H1 (cell line): ENCODE measurements at regions not wholly inside any gene's neighbourhood (a gene's known extent, or its start where the extent isn't known, plus 50 kb on each side); places are given as distances from the start of the nearest gene placed in this dataset.

Experiments used
- CTCF ChIA-PET: fragments of 300-600 bp; sonication (Branson Sonifier 250); formaldehyde crosslinking; loops from one replicate; lab custom pipeline; 2021; ENCODE audit not compliant: partially characterized antibody; lab: Charles Lee
- POLR2A ChIA-PET: fragments of 300-600 bp; sonication (Branson Sonifier 250); formaldehyde crosslinking; loops from one replicate; lab custom pipeline; 2021; ENCODE audit warnings: inconsistent platforms; ENCODE audit not compliant: partially characterized antibody; lab: Charles Lee
- DNase-seq, 2 experiments: peaks; one replicate each; pipeline versions ENCODE4 v3.0.0 to v3.0.0-alpha.2; 2010 to 2022; ENCODE audit warnings: low spot score in 2 of 2, low read depth in 1 of 2, mixed read lengths in 1 of 2
- FAIRE-seq: peaks from 2 replicates; lab custom pipeline; 2011; peaks lifted over from hg19 to GRCh38; lab: Jason Lieb, UNC
- H2AFZ ChIP-seq: 2 replicates; pipeline ENCODE4 v1.8.1; 2012; ENCODE audit warnings: low read length, inconsistent platforms
- H2AK5ac ChIP-seq: 2 replicates; pipeline ENCODE4 v1.6.1; 2013; ENCODE audit warnings: low read depth, low read length
- H2BK120ac ChIP-seq: replicated peaks from 2 replicates; pipeline ENCODE3; 2013; ENCODE audit warnings: low read depth, low read length, inconsistent platforms
- H2BK12ac ChIP-seq: 2 replicates; pipeline ENCODE4 v1.6.1; 2013; ENCODE audit warnings: low read depth, low read length
- H2BK15ac ChIP-seq: 2 replicates; pipeline ENCODE4 v1.6.1; 2013; ENCODE audit warnings: low read length
- H2BK20ac ChIP-seq: 2 replicates; pipeline ENCODE4 v1.6.1; 2013; ENCODE audit warnings: low read length
- H2BK5ac ChIP-seq: 2 replicates; pipeline ENCODE4 v1.6.1; 2013; ENCODE audit warnings: low read depth, low read length
- H3K14ac ChIP-seq: 2 replicates; pipeline ENCODE4 v1.6.1; 2013; ENCODE audit warnings: inconsistent platforms; ENCODE audit not compliant: insufficient read length
- H3K18ac ChIP-seq: 2 replicates; pipeline ENCODE4 v1.6.1; 2013; ENCODE audit warnings: low read length; ENCODE audit errors: extremely low read depth
- H3K23ac ChIP-seq: 2 replicates; pipeline ENCODE4 v1.6.1; 2013; ENCODE audit warnings: inconsistent platforms; ENCODE audit not compliant: insufficient read length
- H3K23me2 ChIP-seq: 2 replicates; pipeline ENCODE4 v1.6.1; 2013; ENCODE audit warnings: low read depth, low read length
- H3K27ac ChIP-seq: 2 replicates; pipeline ENCODE4 v1.6.1; 2011; ENCODE audit warnings: low read depth, low read length, inconsistent platforms
- H3K27me3 ChIP-seq, 4 experiments: replicated peaks in 1 of 4; 1 replicate in 1 of 4; 2 replicates in 3 of 4; pipeline versions ENCODE4 v1.6.1 to v1.8.1; 2011 to 2013; ENCODE audit warnings: low read length in 3 of 4, mild to moderate bottlenecking in 3 of 4, inconsistent platforms in 2 of 4, mixed read lengths in 2 of 4, moderate library complexity in 1 of 4; ENCODE audit not compliant: control insufficient read depth in 3 of 4, insufficient read depth in 3 of 4; ENCODE audit errors: extremely low read depth in 1 of 4
- H3K36me3 ChIP-seq, 4 experiments: 2 replicates each; pipeline versions ENCODE4 v1.6.1 to v1.8.1; 2011 to 2013; ENCODE audit warnings: mild to moderate bottlenecking in 4 of 4, low read length in 3 of 4, moderate library complexity in 2 of 4, control low read depth in 1 of 4, inconsistent platforms in 1 of 4; ENCODE audit not compliant: insufficient read depth in 4 of 4, control insufficient read depth in 2 of 4
- H3K4ac ChIP-seq: replicated peaks from 2 replicates; pipeline ENCODE3; 2013; ENCODE audit warnings: low read length, low read depth, mixed read lengths, inconsistent platforms; ENCODE audit not compliant: insufficient read length
- H3K4me1 ChIP-seq, 4 experiments: replicated peaks in 1 of 4; 1 replicate in 1 of 4; 2 replicates in 3 of 4; pipeline versions ENCODE4 v1.6.1 to v1.8.1; 2011 to 2013; ENCODE audit warnings: low read length in 3 of 4, inconsistent platforms in 2 of 4, mixed read lengths in 1 of 4; ENCODE audit not compliant: insufficient read depth in 4 of 4, control insufficient read depth in 3 of 4
- H3K4me2 ChIP-seq, 2 experiments: 2 replicates each; pipeline versions ENCODE4 v1.6.1 to v1.8.1; 2011 to 2013; ENCODE audit warnings: low read depth in 2 of 2, low read length in 2 of 2, control low read depth in 1 of 2, inconsistent platforms in 1 of 2, mild to moderate bottlenecking in 1 of 2; ENCODE audit not compliant: insufficient read depth in 1 of 2
- H3K4me3 ChIP-seq, 4 experiments: fragments of 200-600, 300-600 bp in 1 of 4; sonication (generic), shearing (Covaris generic), sonication (Bioruptor Twin) in 1 of 4; 2 replicates each; pipeline versions ENCODE4 v1.5.1 to v1.8.1; 2011 to 2016; ENCODE audit warnings: low read length in 4 of 4, low read depth in 3 of 4, control low read depth in 2 of 4, inconsistent platforms in 2 of 4, mild to moderate bottlenecking in 2 of 4, mixed read lengths in 1 of 4, moderate library complexity in 1 of 4; ENCODE audit not compliant: insufficient read depth in 2 of 4; ENCODE audit errors: extremely low read depth in 1 of 4
- H3K56ac ChIP-seq: replicated peaks from 2 replicates; pipeline ENCODE3; 2013; ENCODE audit warnings: low read depth, mild to moderate bottlenecking, mixed read lengths, low read length, inconsistent platforms; ENCODE audit not compliant: insufficient read length
- H3K79me1 ChIP-seq: 2 replicates; pipeline ENCODE4 v1.6.1; 2013; ENCODE audit warnings: low read depth, low read length, control low read depth
- H3K79me2 ChIP-seq, 2 experiments: 2 replicates each; pipeline versions ENCODE4 v1.6.1 to v1.8.1; 2012 to 2013; ENCODE audit warnings: low read length in 2 of 2, mild to moderate bottlenecking in 2 of 2, inconsistent platforms in 1 of 2; ENCODE audit not compliant: insufficient read depth in 2 of 2, control insufficient read depth in 1 of 2
- H3K9ac ChIP-seq, 4 experiments: replicated peaks in 1 of 4; 1 replicate in 1 of 4; 2 replicates in 3 of 4; pipeline versions ENCODE4 v1.6.1 to v1.8.1; 2011 to 2013; ENCODE audit warnings: low read depth in 3 of 4, low read length in 3 of 4, control low read depth in 2 of 4, mild to moderate bottlenecking in 2 of 4, moderate library complexity in 2 of 4, inconsistent platforms in 1 of 4; ENCODE audit errors: extremely low read depth in 1 of 4
- H3K9me3 ChIP-seq, 2 experiments: 2 replicates each; pipeline versions ENCODE4 v1.6.1 to v1.8.1; 2012 to 2013; ENCODE audit warnings: mild to moderate bottlenecking in 2 of 2, moderate library complexity in 2 of 2, control low read depth in 1 of 2, inconsistent platforms in 1 of 2, low read depth in 1 of 2, low read length in 1 of 2, mixed read lengths in 1 of 2; ENCODE audit not compliant: insufficient read depth in 2 of 2
- H4K20me1 ChIP-seq, 2 experiments: replicated peaks in 1 of 2; 2 replicates each; pipeline versions ENCODE3 to v1.8.1; 2011 to 2013; ENCODE audit warnings: inconsistent platforms in 2 of 2, low read length in 2 of 2, mild to moderate bottlenecking in 1 of 2; ENCODE audit not compliant: insufficient read depth in 2 of 2, control insufficient read depth in 1 of 2
- H4K5ac ChIP-seq: 2 replicates; pipeline ENCODE4 v1.6.1; 2013; ENCODE audit warnings: low read length, low read depth, mixed read lengths, inconsistent platforms; ENCODE audit not compliant: insufficient read length
- H4K8ac ChIP-seq: 2 replicates; pipeline ENCODE4 v1.8.0; 2013; ENCODE audit warnings: mild to moderate bottlenecking, moderate library complexity, low read length, inconsistent platforms; ENCODE audit not compliant: insufficient read depth; ENCODE audit errors: extremely low read depth
- H4K91ac ChIP-seq: replicated peaks from 2 replicates; pipeline ENCODE3; 2013; ENCODE audit warnings: low read length, mixed read lengths, inconsistent platforms; ENCODE audit not compliant: insufficient read length
- ATF2 ChIP-seq: IDR thresholded peaks from 2 replicates; pipeline ENCODE4 v1.6.1; 2012; ENCODE audit warnings: low read length, inconsistent platforms
- CREB1 ChIP-seq: IDR thresholded peaks from 2 replicates; pipeline ENCODE4 v1.6.1; 2012; ENCODE audit warnings: inconsistent platforms
- E2F6 ChIP-seq: IDR thresholded peaks from 2 replicates; pipeline ENCODE4 v1.6.1; 2012; ENCODE audit warnings: inconsistent platforms
- KDM4A ChIP-seq: IDR thresholded peaks from one replicate; pipeline ENCODE4 v1.7.1; 2012; ENCODE audit warnings: low read depth, mild to moderate bottlenecking, moderate library complexity, low read length, inconsistent platforms; ENCODE audit not compliant: severe bottlenecking
- NANOG ChIP-seq: IDR thresholded peaks from 2 replicates; pipeline ENCODE4 v1.6.1; 2011; ENCODE audit warnings: low read length, low read depth, mild to moderate bottlenecking, inconsistent platforms; ENCODE audit not compliant: insufficient read depth, poor library complexity, severe bottlenecking
- NRF1 ChIP-seq: IDR thresholded peaks from 2 replicates; pipeline ENCODE4 v1.6.1; 2011; ENCODE audit warnings: mild to moderate bottlenecking, low read depth, low read length, improper control_type of control experiment
- PHF8 ChIP-seq: fragments of 200-600 bp; sonication (generic); conservative IDR thresholded peaks from 2 replicates; pipeline ENCODE4 v1.7.1; 2012; ENCODE audit warnings: low read depth, mild to moderate bottlenecking, inconsistent platforms, low read length, moderate library complexity
- POLR2A ChIP-seq, 2 experiments: IDR thresholded peaks; 1 replicate in 1 of 2; 2 replicates in 1 of 2; pipeline ENCODE4 v1.6.1; 2011; ENCODE audit warnings: low read depth in 2 of 2, low read length in 2 of 2, mild to moderate bottlenecking in 2 of 2; ENCODE audit errors: control extremely low read depth in 1 of 2
- RAD21 ChIP-seq, 2 experiments: IDR thresholded peaks in 1 of 2; conservative IDR thresholded peaks in 1 of 2; 2 replicates each; pipeline ENCODE4 v1.6.1; 2011; ENCODE audit warnings: low read depth in 2 of 2, low read length in 2 of 2, improper control_type of control experiment in 1 of 2, inconsistent platforms in 1 of 2, mild to moderate bottlenecking in 1 of 2, moderate library complexity in 1 of 2
- RFX5 ChIP-seq: IDR thresholded peaks from 2 replicates; pipeline ENCODE4 v1.6.1; 2011; ENCODE audit warnings: low read depth, low read length, improper control_type of control experiment, borderline replicate concordance
- RNF2 ChIP-seq: fragments of 200-900, 300-1000 bp; sonication (generic); IDR thresholded peaks from 2 replicates; pipeline ENCODE4 v1.7.1; 2016; ENCODE audit warnings: borderline replicate concordance, low read depth, mild to moderate bottlenecking, antibody characterized with exemption, low read length; ENCODE audit not compliant: poor library complexity, severe bottlenecking; ENCODE audit errors: missing control alignments
- SIRT6 ChIP-seq: IDR thresholded peaks from one replicate; pipeline ENCODE4 v1.7.1; 2012; ENCODE audit warnings: low read length, inconsistent platforms
- TAF1 ChIP-seq: IDR thresholded peaks from 2 replicates; pipeline ENCODE4 v1.6.1; 2011; ENCODE audit warnings: mild to moderate bottlenecking, low read depth, low read length
- ZNF274 ChIP-seq: IDR thresholded peaks from 2 replicates; pipeline ENCODE4 v1.7.0; 2012; ENCODE audit warnings: low read length, borderline replicate concordance; ENCODE audit errors: extremely low read depth

GRCh38 chr10:4197676-4198075, 412.7 kb upstream of the KLF6 start:
- H3K9ac ChIP-seq, result no peak overlapping the region
- no peak overlapping the region for H2AFZ ChIP-seq
- H4K91ac ChIP-seq, result no peak overlapping the region
- H3K27me3 ChIP-seq, result no peaks in the 10 kb centered on the region
- no peaks in the 10 kb centered on the region for H3K79me2 ChIP-seq
- H3K79me1 ChIP-seq, result no peaks in the 10 kb centered on the region
- H3K23me2 ChIP-seq, result no peaks in the 10 kb centered on the region
- H3K36me3 ChIP-seq, result no peaks in the 10 kb centered on the region
- no peaks in the 10 kb centered on the region for H4K20me1 ChIP-seq
- H3K23ac ChIP-seq, result no peak overlapping the region
- ChIA-PET CTCF (no interaction called here), POLR2A (no interaction called here)
- H3K9me3 ChIP-seq, result no peaks in the 10 kb centered on the region
- no peak overlapping the region for H2BK15ac ChIP-seq
- no peak overlapping the region for H3K4ac ChIP-seq
- no peaks in the 10 kb centered on the region for H3K4me1 ChIP-seq
- H4K5ac ChIP-seq, result no peak overlapping the region
- no peak overlapping the region for H2BK5ac ChIP-seq
- no peak for FAIRE-seq
- H3K14ac ChIP-seq, result no peak overlapping the region
- H4K8ac ChIP-seq, result no peak overlapping the region
- no peak overlapping the region for H3K4me2 ChIP-seq
- H2BK12ac ChIP-seq, result no peak overlapping the region
- H3K56ac ChIP-seq, result no peak overlapping the region
- H2BK20ac ChIP-seq, result no peak overlapping the region
- DNase-seq, result no peak
- H3K4me3 ChIP-seq, result no peak overlapping the region
- no peak overlapping the region for H3K18ac ChIP-seq
- no peak overlapping the region for H2BK120ac ChIP-seq
- H3K27ac ChIP-seq, result no peak overlapping the region
- H2AK5ac ChIP-seq, result no peak overlapping the region
- TF ChIP-seq NRF1 (no peak), SIRT6 (no peak), E2F6 (no peak), RAD21 (IDR thresholded peaks at IDR 0.05 in 1 of 2, conservative IDR thresholded peaks at IDR 0.05 in 1 of 2; ENCODE audit: low read depth in 2 of 2, low read length in 2 of 2) (no peak), ZNF274 (no peak), NANOG (no peak), KDM4A (no peak), PHF8 (no peak), RFX5 (no peak), ATF2 (no peak), RNF2 (no peak), POLR2A (IDR thresholded peaks at IDR 0.05; ENCODE audit: control extremely low read depth in 1 of 2, low read depth in 2 of 2, low read length in 2 of 2) (no peak), TAF1 (no peak), CREB1 (no peak)
